H1 (cell line): ENCODE measurements at regions not wholly inside any gene's neighbourhood (a gene's known extent, or its start where the extent isn't known, plus 50 kb on each side); places are given as distances from the start of the nearest gene placed in this dataset.

Source experiments
- CTCF ChIA-PET: fragments of 300-600 bp; sonication (Branson Sonifier 250); formaldehyde crosslinking; loops from one replicate; lab custom pipeline; 2021; ENCODE audit not compliant: partially characterized antibody; lab: Charles Lee
- POLR2A ChIA-PET: fragments of 300-600 bp; sonication (Branson Sonifier 250); formaldehyde crosslinking; loops from one replicate; lab custom pipeline; 2021; ENCODE audit warnings: inconsistent platforms; ENCODE audit not compliant: partially characterized antibody; lab: Charles Lee
- DNase-seq, 2 experiments: peaks; one replicate each; pipeline versions ENCODE4 v3.0.0 to v3.0.0-alpha.2; 2010 to 2022; ENCODE audit warnings: low spot score in 2 of 2, low read depth in 1 of 2, mixed read lengths in 1 of 2
- FAIRE-seq: peaks from 2 replicates; lab custom pipeline; 2011; peaks lifted over from hg19 to GRCh38; lab: Jason Lieb, UNC
- H2AFZ ChIP-seq: 2 replicates; pipeline ENCODE4 v1.8.1; 2012; ENCODE audit warnings: low read length, inconsistent platforms
- H2AK5ac ChIP-seq: 2 replicates; pipeline ENCODE4 v1.6.1; 2013; ENCODE audit warnings: low read depth, low read length
- H2BK120ac ChIP-seq: replicated peaks from 2 replicates; pipeline ENCODE3; 2013; ENCODE audit warnings: low read depth, low read length, inconsistent platforms
- H2BK12ac ChIP-seq: 2 replicates; pipeline ENCODE4 v1.6.1; 2013; ENCODE audit warnings: low read depth, low read length
- H2BK15ac ChIP-seq: 2 replicates; pipeline ENCODE4 v1.6.1; 2013; ENCODE audit warnings: low read length
- H2BK20ac ChIP-seq: 2 replicates; pipeline ENCODE4 v1.6.1; 2013; ENCODE audit warnings: low read length
- H2BK5ac ChIP-seq: 2 replicates; pipeline ENCODE4 v1.6.1; 2013; ENCODE audit warnings: low read depth, low read length
- H3K14ac ChIP-seq: 2 replicates; pipeline ENCODE4 v1.6.1; 2013; ENCODE audit warnings: inconsistent platforms; ENCODE audit not compliant: insufficient read length
- H3K18ac ChIP-seq: 2 replicates; pipeline ENCODE4 v1.6.1; 2013; ENCODE audit warnings: low read length; ENCODE audit errors: extremely low read depth
- H3K23ac ChIP-seq: 2 replicates; pipeline ENCODE4 v1.6.1; 2013; ENCODE audit warnings: inconsistent platforms; ENCODE audit not compliant: insufficient read length
- H3K23me2 ChIP-seq: 2 replicates; pipeline ENCODE4 v1.6.1; 2013; ENCODE audit warnings: low read depth, low read length
- H3K27ac ChIP-seq: 2 replicates; pipeline ENCODE4 v1.6.1; 2011; ENCODE audit warnings: low read depth, low read length, inconsistent platforms
- H3K27me3 ChIP-seq, 4 experiments: replicated peaks in 1 of 4; 1 replicate in 1 of 4; 2 replicates in 3 of 4; pipeline versions ENCODE4 v1.6.1 to v1.8.1; 2011 to 2013; ENCODE audit warnings: low read length in 3 of 4, mild to moderate bottlenecking in 3 of 4, inconsistent platforms in 2 of 4, mixed read lengths in 2 of 4, moderate library complexity in 1 of 4; ENCODE audit not compliant: control insufficient read depth in 3 of 4, insufficient read depth in 3 of 4; ENCODE audit errors: extremely low read depth in 1 of 4
- H3K36me3 ChIP-seq, 4 experiments: 2 replicates each; pipeline versions ENCODE4 v1.6.1 to v1.8.1; 2011 to 2013; ENCODE audit warnings: mild to moderate bottlenecking in 4 of 4, low read length in 3 of 4, moderate library complexity in 2 of 4, control low read depth in 1 of 4, inconsistent platforms in 1 of 4; ENCODE audit not compliant: insufficient read depth in 4 of 4, control insufficient read depth in 2 of 4
- H3K4ac ChIP-seq: replicated peaks from 2 replicates; pipeline ENCODE3; 2013; ENCODE audit warnings: low read length, low read depth, mixed read lengths, inconsistent platforms; ENCODE audit not compliant: insufficient read length
- H3K4me1 ChIP-seq, 4 experiments: replicated peaks in 1 of 4; 1 replicate in 1 of 4; 2 replicates in 3 of 4; pipeline versions ENCODE4 v1.6.1 to v1.8.1; 2011 to 2013; ENCODE audit warnings: low read length in 3 of 4, inconsistent platforms in 2 of 4, mixed read lengths in 1 of 4; ENCODE audit not compliant: insufficient read depth in 4 of 4, control insufficient read depth in 3 of 4
- H3K4me2 ChIP-seq, 2 experiments: 2 replicates each; pipeline versions ENCODE4 v1.6.1 to v1.8.1; 2011 to 2013; ENCODE audit warnings: low read depth in 2 of 2, low read length in 2 of 2, control low read depth in 1 of 2, inconsistent platforms in 1 of 2, mild to moderate bottlenecking in 1 of 2; ENCODE audit not compliant: insufficient read depth in 1 of 2
- H3K4me3 ChIP-seq, 4 experiments: fragments of 200-600, 300-600 bp in 1 of 4; sonication (generic), shearing (Covaris generic), sonication (Bioruptor Twin) in 1 of 4; 2 replicates each; pipeline versions ENCODE4 v1.5.1 to v1.8.1; 2011 to 2016; ENCODE audit warnings: low read length in 4 of 4, low read depth in 3 of 4, control low read depth in 2 of 4, inconsistent platforms in 2 of 4, mild to moderate bottlenecking in 2 of 4, mixed read lengths in 1 of 4, moderate library complexity in 1 of 4; ENCODE audit not compliant: insufficient read depth in 2 of 4; ENCODE audit errors: extremely low read depth in 1 of 4
- H3K56ac ChIP-seq: replicated peaks from 2 replicates; pipeline ENCODE3; 2013; ENCODE audit warnings: low read depth, mild to moderate bottlenecking, mixed read lengths, low read length, inconsistent platforms; ENCODE audit not compliant: insufficient read length
- H3K79me1 ChIP-seq: 2 replicates; pipeline ENCODE4 v1.6.1; 2013; ENCODE audit warnings: low read depth, low read length, control low read depth
- H3K79me2 ChIP-seq, 2 experiments: 2 replicates each; pipeline versions ENCODE4 v1.6.1 to v1.8.1; 2012 to 2013; ENCODE audit warnings: low read length in 2 of 2, mild to moderate bottlenecking in 2 of 2, inconsistent platforms in 1 of 2; ENCODE audit not compliant: insufficient read depth in 2 of 2, control insufficient read depth in 1 of 2
- H3K9ac ChIP-seq, 4 experiments: replicated peaks in 1 of 4; 1 replicate in 1 of 4; 2 replicates in 3 of 4; pipeline versions ENCODE4 v1.6.1 to v1.8.1; 2011 to 2013; ENCODE audit warnings: low read depth in 3 of 4, low read length in 3 of 4, control low read depth in 2 of 4, mild to moderate bottlenecking in 2 of 4, moderate library complexity in 2 of 4, inconsistent platforms in 1 of 4; ENCODE audit errors: extremely low read depth in 1 of 4
- H3K9me3 ChIP-seq, 2 experiments: 2 replicates each; pipeline versions ENCODE4 v1.6.1 to v1.8.1; 2012 to 2013; ENCODE audit warnings: mild to moderate bottlenecking in 2 of 2, moderate library complexity in 2 of 2, control low read depth in 1 of 2, inconsistent platforms in 1 of 2, low read depth in 1 of 2, low read length in 1 of 2, mixed read lengths in 1 of 2; ENCODE audit not compliant: insufficient read depth in 2 of 2
- H4K20me1 ChIP-seq, 2 experiments: replicated peaks in 1 of 2; 2 replicates each; pipeline versions ENCODE3 to v1.8.1; 2011 to 2013; ENCODE audit warnings: inconsistent platforms in 2 of 2, low read length in 2 of 2, mild to moderate bottlenecking in 1 of 2; ENCODE audit not compliant: insufficient read depth in 2 of 2, control insufficient read depth in 1 of 2
- H4K5ac ChIP-seq: 2 replicates; pipeline ENCODE4 v1.6.1; 2013; ENCODE audit warnings: low read length, low read depth, mixed read lengths, inconsistent platforms; ENCODE audit not compliant: insufficient read length
- H4K8ac ChIP-seq: 2 replicates; pipeline ENCODE4 v1.8.0; 2013; ENCODE audit warnings: mild to moderate bottlenecking, moderate library complexity, low read length, inconsistent platforms; ENCODE audit not compliant: insufficient read depth; ENCODE audit errors: extremely low read depth
- H4K91ac ChIP-seq: replicated peaks from 2 replicates; pipeline ENCODE3; 2013; ENCODE audit warnings: low read length, mixed read lengths, inconsistent platforms; ENCODE audit not compliant: insufficient read length
- BCL11A ChIP-seq, 2 experiments: IDR thresholded peaks; one replicate each; pipeline ENCODE4 v1.6.1; 2011; ENCODE audit warnings: low read depth in 2 of 2, low read length in 2 of 2, mild to moderate bottlenecking in 2 of 2
- CBX5 ChIP-seq: fragments of 300-800, 300-1000 bp; sonication (generic); IDR thresholded peaks from 2 replicates; pipeline ENCODE4 v1.7.1; 2016; ENCODE audit warnings: antibody characterized with exemption, low read length, low read depth
- CEBPB ChIP-seq: IDR thresholded peaks from 2 replicates; pipeline ENCODE4 v1.6.1; 2012; ENCODE audit warnings: low read depth, low read length
- CTBP2 ChIP-seq: IDR thresholded peaks from 2 replicates; pipeline ENCODE4 v1.7.0; 2011; ENCODE audit warnings: borderline replicate concordance, mild to moderate bottlenecking, moderate library complexity, mixed read lengths, low read length; ENCODE audit not compliant: insufficient read depth, insufficient read length
- EP300 ChIP-seq, 2 experiments: IDR thresholded peaks; 1 replicate in 1 of 2; 2 replicates in 1 of 2; pipeline ENCODE4 v1.6.1; 2011 to 2012; ENCODE audit warnings: low read depth in 2 of 2, low read length in 2 of 2, mild to moderate bottlenecking in 2 of 2, borderline replicate concordance in 1 of 2, inconsistent platforms in 1 of 2, moderate library complexity in 1 of 2
- HDAC6 ChIP-seq: IDR thresholded peaks from one replicate; pipeline ENCODE4 v1.7.1; 2012; ENCODE audit warnings: low read depth, mild to moderate bottlenecking, inconsistent platforms, low read length, moderate library complexity
- MAFK ChIP-seq: IDR thresholded peaks from 2 replicates; pipeline ENCODE4 v1.6.1; 2012; ENCODE audit warnings: low read depth, mild to moderate bottlenecking, improper control_type of control experiment, low read length
- POLR2AphosphoS5 ChIP-seq: IDR thresholded peaks from 2 replicates; pipeline ENCODE4 v1.6.1; 2011; ENCODE audit warnings: low read depth, low read length
- RAD21 ChIP-seq, 2 experiments: IDR thresholded peaks in 1 of 2; conservative IDR thresholded peaks in 1 of 2; 2 replicates each; pipeline ENCODE4 v1.6.1; 2011; ENCODE audit warnings: low read depth in 2 of 2, low read length in 2 of 2, improper control_type of control experiment in 1 of 2, inconsistent platforms in 1 of 2, mild to moderate bottlenecking in 1 of 2, moderate library complexity in 1 of 2
- SP1 ChIP-seq: IDR thresholded peaks from 2 replicates; pipeline ENCODE4 v1.6.1; 2011; ENCODE audit warnings: low read depth, low read length
- TAF1 ChIP-seq: IDR thresholded peaks from 2 replicates; pipeline ENCODE4 v1.6.1; 2011; ENCODE audit warnings: mild to moderate bottlenecking, low read depth, low read length
- TBP ChIP-seq: IDR thresholded peaks from 2 replicates; pipeline ENCODE4 v1.6.1; 2011; ENCODE audit warnings: low read depth, low read length, improper control_type of control experiment
- USF2 ChIP-seq: IDR thresholded peaks from 2 replicates; pipeline ENCODE4 v1.6.1; 2011; ENCODE audit warnings: low read length, improper control_type of control experiment
- ZNF274 ChIP-seq: IDR thresholded peaks from 2 replicates; pipeline ENCODE4 v1.7.0; 2012; ENCODE audit warnings: low read length, borderline replicate concordance; ENCODE audit errors: extremely low read depth
- WGBS, 2 experiments: shearing (Covaris generic) in 1 of 2; methylation state at CpG; one replicate each; pipeline versions ENCODE4 v1.1.6 to v1.1.7; 2013 to 2015; ENCODE audit warnings: low lambda C conversion rate in 2 of 2, mixed read lengths in 2 of 2, inconsistent platforms in 1 of 2, low coverage in 1 of 2, missing lambda C conversion rate in 1 of 2; ENCODE audit not compliant: insufficient replicate concordance in 2 of 2, insufficient coverage in 1 of 2, insufficient read length in 1 of 2; ENCODE audit errors: extremely low coverage in 1 of 2, missing lambda C conversion rate in 1 of 2; 5-methylcytosine and 5-hydroxymethylcytosine counted together

- H3K4me1 ChIP-seq: no peaks in the 10 kb centered on the region
- no peak for DNase-seq
- no peaks in the 10 kb centered on the region for H4K20me1 ChIP-seq
- WGBS, 2 experiments: 94% methylated on average over 3 of the region's 3 CpGs; no CpG with 5 or more reads in 1 of the 2 experiments
- H3K23ac ChIP-seq: no peak overlapping the region
- H2BK12ac ChIP-seq: no peak overlapping the region
- no peaks in the 10 kb centered on the region for H3K79me1 ChIP-seq
- H3K4me2 ChIP-seq: no peak overlapping the region
- CTCF ChIA-PET: no interaction called here
- no peak overlapping the region for H3K4ac ChIP-seq
- H3K36me3 ChIP-seq: no peaks in the 10 kb centered on the region
- no peak overlapping the region for H2AK5ac ChIP-seq
- no peak overlapping the region for H4K5ac ChIP-seq
- H3K56ac ChIP-seq: no peak overlapping the region
- no peak overlapping the region for H2BK15ac ChIP-seq
- no peaks in the 10 kb centered on the region; a peak in 1 of 4 replicates for H3K9me3 ChIP-seq
- H3K9ac ChIP-seq: no peak overlapping the region
- FAIRE-seq: no peak
- H3K27me3 ChIP-seq: no peaks in the 10 kb centered on the region
- no peak overlapping the region for H2BK5ac ChIP-seq
- no peak overlapping the region for H2BK120ac ChIP-seq
- H4K8ac ChIP-seq: no peak overlapping the region
- no peak overlapping the region for H3K27ac ChIP-seq
- H2BK20ac ChIP-seq: no peak overlapping the region
- no peak overlapping the region for H3K4me3 ChIP-seq
- H3K79me2 ChIP-seq: no peaks in the 10 kb centered on the region
- no peak overlapping the region for H4K91ac ChIP-seq
- H3K14ac ChIP-seq: no peak overlapping the region
- H2AFZ ChIP-seq: no peak overlapping the region
- POLR2A ChIA-PET: no interaction called here
- H3K18ac ChIP-seq: no peak overlapping the region
- H3K23me2 ChIP-seq: no peaks in the 10 kb centered on the region
- TF ChIP-seq ZNF274 (no peak), TAF1 (no peak), POLR2AphosphoS5 (no peak), RAD21 (IDR thresholded peaks at IDR 0.05 in 1 of 2, conservative IDR thresholded peaks at IDR 0.05 in 1 of 2; ENCODE audit: low read depth in 2 of 2, low read length in 2 of 2) (no peak), HDAC6 (no peak), CEBPB (no peak), SP1 (no peak), CBX5 (no peak), EP300 (IDR thresholded peaks at IDR 0.05; ENCODE audit: borderline replicate concordance in 1 of 2, low read depth in 2 of 2, low read length in 2 of 2) (no peak), TBP (no peak), USF2 (no peak), MAFK (no peak), CTBP2 (no peak), BCL11A (IDR thresholded peaks at IDR 0.05; ENCODE audit: low read depth in 2 of 2, low read length in 2 of 2) (no peak)
Measured at GRCh38 chr4:10226756-10227155, 110.2 kb upstream of the WDR1 start.
